ENCODE measurements at regions not wholly inside any gene's neighbourhood (a gene's known extent, or its start where the extent isn't known, plus 50 kb on each side); places are given as distances from the start of the nearest gene placed in this dataset.
"Not testable (repeated sequence)": the region's sequence is repeated elsewhere in the genome, so short reads cannot be mapped to it uniquely, and the experiment has no call there.

GRCh38 chr3:95240395-95240794 lies 1177.5 kb downstream of the NSUN3 start:
- Mint-ChIP-seq H3K9me3 (ENCODE audit: low read depth, unreplicated experiment) (peaks cover 2% of the 10 kb centered on the region), H3K27me3 (ENCODE audit: unreplicated experiment) (no peaks in the 10 kb centered on the region), H3K36me3 (ENCODE audit: insufficient read depth, unreplicated experiment) (no peaks in the 10 kb centered on the region), H3K4me1 (ENCODE audit: low read depth, unreplicated experiment) (no peaks in the 10 kb centered on the region), H3K4me3 (ENCODE audit: low read depth, unreplicated experiment) (no peak overlapping the region), H3K27ac (ENCODE audit: unreplicated experiment) (no peak overlapping the region)
- intact Hi-C loops (cut with micrococcal nuclease; ENCODE audit: unreplicated experiment) = no loop called here
- TF ChIP-seq, protein P1, sequence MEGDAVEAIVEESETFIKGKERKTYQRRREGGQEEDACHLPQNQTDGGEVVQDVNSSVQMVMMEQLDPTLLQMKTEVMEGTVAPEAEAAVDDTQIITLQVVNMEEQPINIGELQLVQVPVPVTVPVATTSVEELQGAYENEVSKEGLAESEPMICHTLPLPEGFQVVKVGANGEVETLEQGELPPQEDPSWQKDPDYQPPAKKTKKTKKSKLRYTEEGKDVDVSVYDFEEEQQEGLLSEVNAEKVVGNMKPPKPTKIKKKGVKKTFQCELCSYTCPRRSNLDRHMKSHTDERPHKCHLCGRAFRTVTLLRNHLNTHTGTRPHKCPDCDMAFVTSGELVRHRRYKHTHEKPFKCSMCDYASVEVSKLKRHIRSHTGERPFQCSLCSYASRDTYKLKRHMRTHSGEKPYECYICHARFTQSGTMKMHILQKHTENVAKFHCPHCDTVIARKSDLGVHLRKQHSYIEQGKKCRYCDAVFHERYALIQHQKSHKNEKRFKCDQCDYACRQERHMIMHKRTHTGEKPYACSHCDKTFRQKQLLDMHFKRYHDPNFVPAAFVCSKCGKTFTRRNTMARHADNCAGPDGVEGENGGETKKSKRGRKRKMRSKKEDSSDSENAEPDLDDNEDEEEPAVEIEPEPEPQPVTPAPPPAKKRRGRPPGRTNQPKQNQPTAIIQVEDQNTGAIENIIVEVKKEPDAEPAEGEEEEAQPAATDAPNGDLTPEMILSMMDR (IDR thresholded peaks at IDR 0.05; ENCODE audit: unreplicated experiment) = no peak
- CTCF ChIA-PET = interaction anchor here (0.7 kb wide), 1 partner anchor 12 kb away, joined by 3 read pairs; no protein-coding TSS in a partner anchor
- BruUV-seq (replicated peaks) = no TSS peak
- no peak for DNase-seq

DNA sequence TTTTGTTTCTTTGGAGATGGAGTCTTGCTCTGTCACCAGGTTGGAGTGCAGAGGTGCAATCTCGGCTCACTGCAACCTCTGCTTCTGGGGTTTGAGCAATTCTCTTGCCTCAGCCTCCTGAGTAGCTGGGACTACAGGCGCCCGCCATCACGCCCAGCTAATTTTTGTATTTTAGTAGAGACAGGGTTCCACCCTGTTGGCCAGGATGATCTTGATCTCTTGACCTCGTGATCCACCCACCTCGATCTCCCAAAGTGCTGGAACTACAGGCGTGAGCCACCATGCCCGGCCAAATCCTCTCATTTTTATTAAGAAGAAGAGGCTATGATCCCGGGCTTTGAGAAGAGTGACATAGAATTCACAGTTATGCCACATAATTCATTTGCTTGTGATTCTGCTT lies 1178.4 kb downstream of the NSUN3 start:
- intact Hi-C loops (cut with micrococcal nuclease; ENCODE audit: unreplicated experiment); H3K36me3 Mint-ChIP-seq (ENCODE audit: insufficient read depth, unreplicated experiment); H3K9me3 Mint-ChIP-seq (ENCODE audit: low read depth, unreplicated experiment); H3K4me1 Mint-ChIP-seq (ENCODE audit: low read depth, unreplicated experiment); H3K4me3 Mint-ChIP-seq (ENCODE audit: low read depth, unreplicated experiment); H3K27me3 Mint-ChIP-seq (ENCODE audit: unreplicated experiment); BruUV-seq (replicated peaks); CTCF ChIA-PET; H3K27ac Mint-ChIP-seq (ENCODE audit: unreplicated experiment); DNase-seq: not testable (repeated sequence)

- no peaks in the 10 kb centered on the region for H3K9me3 Mint-ChIP-seq (ENCODE audit: low read depth, unreplicated experiment)
- H3K4me3 Mint-ChIP-seq (ENCODE audit: low read depth, unreplicated experiment) = no peak overlapping the region
- TF ChIP-seq, protein P1 (IDR thresholded peaks at IDR 0.05; ENCODE audit: unreplicated experiment) = no peak
- no peak overlapping the region for H3K27ac Mint-ChIP-seq (ENCODE audit: unreplicated experiment)
- no peaks in the 10 kb centered on the region for H3K27me3 Mint-ChIP-seq (ENCODE audit: unreplicated experiment)
- H3K4me1 Mint-ChIP-seq (ENCODE audit: low read depth, unreplicated experiment) = no peaks in the 10 kb centered on the region
- H3K36me3 Mint-ChIP-seq (ENCODE audit: insufficient read depth, unreplicated experiment) = no peaks in the 10 kb centered on the region
- DNase-seq = no peak
- BruUV-seq (replicated peaks) = no TSS peak
- intact Hi-C loops (cut with micrococcal nuclease; ENCODE audit: unreplicated experiment) = no loop called here
- CTCF ChIA-PET = no interaction called here
Observed at GRCh38 chr3:95246413-95246812, 1183.6 kb downstream of the NSUN3 start.

- Mint-ChIP-seq H3K4me3 (ENCODE audit: low read depth, unreplicated experiment) (no peak overlapping the region), H3K9me3 (ENCODE audit: low read depth, unreplicated experiment) (peaks cover 3% of the 10 kb centered on the region), H3K36me3 (ENCODE audit: insufficient read depth, unreplicated experiment) (no peaks in the 10 kb centered on the region), H3K27me3 (ENCODE audit: unreplicated experiment) (no peaks in the 10 kb centered on the region), H3K4me1 (ENCODE audit: low read depth, unreplicated experiment) (no peaks in the 10 kb centered on the region), H3K27ac (ENCODE audit: unreplicated experiment) (no peak overlapping the region)
- TF ChIP-seq, protein P1 (IDR thresholded peaks at IDR 0.05; ENCODE audit: unreplicated experiment) = no peak
- no peak for DNase-seq
- no TSS peak for BruUV-seq (replicated peaks)
- CTCF ChIA-PET = no interaction called here
- intact Hi-C loops (cut with micrococcal nuclease; ENCODE audit: unreplicated experiment) = no loop called here
Observed at GRCh38 chr3:95254061-95254460, 1191.2 kb downstream of the NSUN3 start.

DNA sequence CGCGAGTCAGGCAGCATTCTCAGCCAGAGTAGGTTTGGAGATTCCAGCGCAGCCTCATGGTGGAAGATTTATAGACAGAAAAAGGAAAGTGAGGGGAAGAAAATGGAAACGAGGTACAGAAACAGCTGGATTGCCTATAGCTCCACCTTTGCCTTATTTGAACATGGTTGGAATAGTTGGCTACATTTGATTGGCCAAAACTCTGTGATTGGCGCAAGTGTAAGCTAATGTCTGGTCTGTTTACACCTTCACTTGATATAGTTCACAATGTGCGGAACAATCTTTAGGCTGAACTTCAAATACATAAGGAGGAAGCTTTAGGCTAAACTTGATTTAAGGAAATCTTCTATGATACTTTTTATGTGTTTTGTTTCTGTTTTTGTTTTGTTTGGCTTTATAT lies 1191.9 kb downstream of the NSUN3 start:
- Mint-ChIP-seq H3K4me1 (ENCODE audit: low read depth, unreplicated experiment) (no peaks in the 10 kb centered on the region), H3K27ac (ENCODE audit: unreplicated experiment) (no peak overlapping the region), H3K27me3 (ENCODE audit: unreplicated experiment) (no peaks in the 10 kb centered on the region), H3K4me3 (ENCODE audit: low read depth, unreplicated experiment) (no peak overlapping the region), H3K36me3 (ENCODE audit: insufficient read depth, unreplicated experiment) (no peaks in the 10 kb centered on the region), H3K9me3 (ENCODE audit: low read depth, unreplicated experiment) (peaks cover 3% of the 10 kb centered on the region)
- CTCF ChIA-PET = no interaction called here
- intact Hi-C loops (cut with micrococcal nuclease; ENCODE audit: unreplicated experiment) = no loop called here
- DNase-seq = no peak
- TF ChIP-seq, protein P1 (IDR thresholded peaks at IDR 0.05; ENCODE audit: unreplicated experiment) = no peak
- BruUV-seq (replicated peaks) = no TSS peak
